ENCODE measurements at regions not wholly inside any gene's neighbourhood (a gene's known extent, or its start where the extent isn't known, plus 50 kb on each side); places are given as distances from the start of the nearest gene placed in this dataset.

GRCh38 chr1:221286399-221286798, 407.2 kb downstream of the HLX start:
- no peaks in the 10 kb centered on the region for H3K27me3 ChIP-seq
- no peaks in the 10 kb centered on the region for H3K9me3 ChIP-seq
- no peaks in the 10 kb centered on the region for H3K36me3 ChIP-seq
- DNase-seq (no peak), ATAC-seq (no peak)
- intact Hi-C loops (cut with DNase I) = no loop called here
- no peaks in the 10 kb centered on the region for H3K4me1 ChIP-seq
- no peak for TF ChIP-seq CTCF (IDR thresholded peaks at IDR 0.05)
- H3K4me3 ChIP-seq = no peak overlapping the region
- no peak overlapping the region for H3K27ac ChIP-seq

- intact Hi-C loops (cut with DNase I) = no loop called here
- Histone ChIP-seq H3K36me3 (no peaks in the 10 kb centered on the region), H3K4me3 (no peak overlapping the region), H3K27me3 (no peaks in the 10 kb centered on the region), H3K27ac (no peak overlapping the region), H3K9me3 (no peaks in the 10 kb centered on the region), H3K4me1 (no peaks in the 10 kb centered on the region)
- ATAC-seq = no peak
- TF ChIP-seq CTCF (IDR thresholded peaks at IDR 0.05) = no peak
- DNase-seq = no peak
These were observed 409.9 kb downstream of the HLX start for GRCh38 chr1:221289103-221289502.

- no peak overlapping the region for H3K27ac ChIP-seq
- no peaks in the 10 kb centered on the region for H3K4me1 ChIP-seq
- DNase-seq (no peak), ATAC-seq (no peak)
- intact Hi-C loops (cut with DNase I) = no loop called here
- no peaks in the 10 kb centered on the region for H3K27me3 ChIP-seq
- H3K4me3 ChIP-seq = no peak overlapping the region
- TF ChIP-seq CTCF (IDR thresholded peaks at IDR 0.05) = no peak
- H3K9me3 ChIP-seq = no peaks in the 10 kb centered on the region
- H3K36me3 ChIP-seq = no peaks in the 10 kb centered on the region
These were observed 411.4 kb downstream of the HLX start for GRCh38 chr1:221290669-221291068.

- no peaks in the 10 kb centered on the region for H3K9me3 ChIP-seq
- ATAC-seq (no peak), DNase-seq (no peak)
- no peak for TF ChIP-seq CTCF (IDR thresholded peaks at IDR 0.05)
- H3K4me3 ChIP-seq = no peak overlapping the region
- H3K27ac ChIP-seq = no peak overlapping the region
- no peaks in the 10 kb centered on the region for H3K36me3 ChIP-seq
- intact Hi-C loops (cut with DNase I) = no loop called here
- no peaks in the 10 kb centered on the region for H3K27me3 ChIP-seq
- H3K4me1 ChIP-seq = no peaks in the 10 kb centered on the region
These were observed 411.9 kb downstream of the HLX start for GRCh38 chr1:221291113-221291512.

- Histone ChIP-seq H3K27ac (no peak overlapping the region), H3K36me3 (no peaks in the 10 kb centered on the region), H3K27me3 (no peaks in the 10 kb centered on the region), H3K4me3 (no peak overlapping the region), H3K9me3 (no peaks in the 10 kb centered on the region), H3K4me1 (no peaks in the 10 kb centered on the region)
- DNase-seq (no peak), ATAC-seq (no peak)
- no peak for TF ChIP-seq CTCF (IDR thresholded peaks at IDR 0.05)
- intact Hi-C loops (cut with DNase I) = no loop called here
These were observed 413.4 kb downstream of the HLX start for GRCh38 chr1:221292652-221293051.

Data from left lung (tissue), 4 donors.